Activated T-helper 17 cell treated with anti-CD3 and anti-CD28 coated beads, Interleukin-2, amount 50 U/mL, for 72 hours (primary cell): ENCODE measurements at regions not wholly inside any gene's neighbourhood (a gene's known extent, or its start where the extent isn't known, plus 50 kb on each side); places are given as distances from the start of the nearest gene placed in this dataset.

Source experiments
- ATAC-seq: fragments of 150-1000 bp; cut with Tn5 transposase; replicated peaks from 2 replicates; pipeline ENCODE4 v1.10.0; 2021; ENCODE audit warnings: mild to moderate bottlenecking, moderate library complexity
- H3K27ac Mint-ChIP-seq: one replicate; pipeline ENCODE4 v1.8.0; 2022; ENCODE audit warnings: mixed read lengths
- H3K27me3 Mint-ChIP-seq: one replicate; pipeline ENCODE4 v1.8.0; 2022; ENCODE audit warnings: mixed read lengths
- H3K36me3 Mint-ChIP-seq: one replicate; pipeline ENCODE4 v1.8.0; 2022; ENCODE audit warnings: low read depth, mild to moderate bottlenecking, mixed read lengths
- H3K4me1 Mint-ChIP-seq: one replicate; pipeline ENCODE4 v1.8.0; 2022; ENCODE audit warnings: mixed read lengths
- H3K4me3 Mint-ChIP-seq: one replicate; pipeline ENCODE4 v1.8.0; 2022; ENCODE audit warnings: mild to moderate bottlenecking, mixed read lengths
- H3K9me3 Mint-ChIP-seq: one replicate; pipeline ENCODE4 v1.8.0; 2022; ENCODE audit warnings: mixed read lengths

DNA sequence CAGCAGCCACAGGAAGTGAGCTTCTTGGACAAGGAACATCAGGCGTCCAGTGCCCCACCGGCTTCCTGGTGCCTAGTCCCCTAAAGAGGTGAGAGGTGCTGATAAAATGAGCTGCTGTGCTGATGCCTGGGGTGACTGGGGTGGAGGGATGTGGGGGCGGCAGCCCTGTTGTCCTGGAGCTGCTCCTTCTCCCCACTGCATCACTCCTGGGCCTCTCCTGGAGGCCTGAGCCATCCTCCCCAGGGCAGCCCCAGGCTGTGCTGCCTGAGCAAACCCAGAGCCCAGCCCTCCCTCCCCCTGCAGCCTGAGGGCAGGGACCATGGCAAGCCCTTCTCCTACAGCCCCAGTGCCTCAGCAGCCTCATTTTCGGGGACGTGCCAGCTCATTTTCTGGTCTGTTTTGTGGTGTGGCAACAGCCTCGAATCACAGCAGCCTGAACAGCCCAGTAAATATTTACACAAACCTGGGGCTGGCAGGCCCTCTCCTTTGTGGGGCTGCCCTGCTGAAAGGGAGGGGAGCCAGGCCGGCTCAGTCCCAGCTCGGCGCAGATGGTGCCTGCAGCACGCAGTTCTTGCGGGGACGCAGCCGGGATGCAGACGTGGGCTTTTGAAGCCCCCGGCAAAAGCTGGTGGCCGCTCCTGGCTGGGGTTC lies 259.9 kb downstream of the DLL1 start:
- ATAC-seq: no peak
- no peaks in the 10 kb centered on the region for H3K36me3 Mint-ChIP-seq
- H3K4me1 Mint-ChIP-seq: no peaks in the 10 kb centered on the region
- H3K4me3 Mint-ChIP-seq: no peak overlapping the region
- H3K9me3 Mint-ChIP-seq: no peaks in the 10 kb centered on the region
- H3K27ac Mint-ChIP-seq: no peak overlapping the region
- H3K27me3 Mint-ChIP-seq: no peaks in the 10 kb centered on the region

DNA sequence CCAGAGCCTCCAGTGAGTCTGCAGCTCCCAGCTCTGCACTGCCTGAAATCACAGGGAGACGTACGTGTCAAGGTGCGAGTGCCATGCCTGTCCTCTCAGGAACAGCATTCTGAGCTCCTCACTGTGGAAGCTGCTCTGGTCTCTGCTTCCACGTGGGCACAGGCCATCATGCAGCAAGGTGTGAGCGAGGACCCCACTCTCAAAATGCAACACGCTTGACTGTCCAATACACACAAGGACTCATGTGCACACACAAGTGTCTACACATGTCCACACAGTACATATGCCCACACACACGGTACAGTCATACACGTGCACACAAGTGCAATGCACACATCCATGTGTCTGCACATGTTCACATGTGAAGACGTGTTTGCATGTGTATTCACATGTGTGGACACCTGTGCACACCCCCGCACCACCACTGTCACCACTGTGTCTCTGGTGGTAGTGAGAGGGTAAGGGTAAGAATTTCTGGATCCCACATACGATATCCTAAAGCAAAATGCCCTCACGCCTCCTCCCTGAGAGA lies 260.5 kb downstream of the DLL1 start:
- H3K4me1 Mint-ChIP-seq: no peaks in the 10 kb centered on the region
- H3K9me3 Mint-ChIP-seq: no peaks in the 10 kb centered on the region
- no peak overlapping the region for H3K27ac Mint-ChIP-seq
- H3K4me3 Mint-ChIP-seq: no peak overlapping the region
- no peak for ATAC-seq
- H3K27me3 Mint-ChIP-seq: no peaks in the 10 kb centered on the region
- no peaks in the 10 kb centered on the region for H3K36me3 Mint-ChIP-seq

- no peak overlapping the region for H3K27ac Mint-ChIP-seq
- H3K36me3 Mint-ChIP-seq: no peaks in the 10 kb centered on the region
- H3K9me3 Mint-ChIP-seq: no peaks in the 10 kb centered on the region
- no peak for ATAC-seq
- no peak overlapping the region for H3K4me3 Mint-ChIP-seq
- no peaks in the 10 kb centered on the region for H3K4me1 Mint-ChIP-seq
- H3K27me3 Mint-ChIP-seq: no peaks in the 10 kb centered on the region
Measured at GRCh38 chr6:170029416-170030283, 261.2 kb downstream of the DLL1 start.

DNA sequence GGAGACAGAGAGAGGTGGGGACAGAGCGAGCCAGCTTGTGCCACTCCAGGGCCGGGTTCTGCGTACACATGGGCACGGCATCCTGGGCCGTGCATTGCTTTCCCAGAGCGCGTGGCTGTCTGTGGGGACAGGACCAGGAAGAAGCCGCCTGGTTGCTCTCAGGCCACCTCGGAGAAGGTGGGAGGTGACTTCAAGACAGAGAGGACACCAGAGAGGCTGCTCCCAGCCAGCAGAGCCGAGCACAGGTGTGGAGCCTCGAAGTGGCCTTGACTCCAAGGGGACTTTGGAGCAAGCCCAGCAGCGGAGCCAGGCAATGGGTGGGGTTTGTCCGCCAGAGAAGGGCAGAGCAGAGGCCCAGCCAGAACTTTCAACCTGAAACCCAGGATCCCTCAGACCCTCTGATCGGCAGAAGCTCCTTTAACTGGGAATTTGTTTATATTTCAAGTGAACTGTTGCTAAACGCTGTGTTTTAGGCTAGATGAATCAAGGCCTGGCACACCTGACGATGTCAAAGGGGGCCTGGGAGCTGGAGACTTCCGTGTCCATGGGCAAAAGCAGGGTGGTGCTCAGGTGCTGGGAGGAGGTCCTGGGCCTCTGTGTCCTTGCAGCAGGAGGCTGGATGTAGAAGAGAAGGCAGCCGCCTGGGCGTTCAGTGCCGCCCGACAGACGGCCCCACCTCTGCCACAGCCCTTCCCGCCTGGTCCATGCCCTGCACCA lies 262.1 kb downstream of the DLL1 start:
- Mint-ChIP-seq H3K27ac (no peak overlapping the region), H3K4me1 (no peaks in the 10 kb centered on the region), H3K36me3 (no peaks in the 10 kb centered on the region), H3K27me3 (no peaks in the 10 kb centered on the region), H3K9me3 (no peaks in the 10 kb centered on the region), H3K4me3 (no peak overlapping the region)
- ATAC-seq: no peak

- Mint-ChIP-seq H3K9me3 (no peaks in the 10 kb centered on the region), H3K27me3 (no peaks in the 10 kb centered on the region), H3K36me3 (no peaks in the 10 kb centered on the region), H3K4me1 (no peaks in the 10 kb centered on the region), H3K4me3 (no peak overlapping the region), H3K27ac (no peak overlapping the region)
- no peak for ATAC-seq
Measured at GRCh38 chr6:170027647-170028043, 263.2 kb downstream of the DLL1 start.

DNA sequence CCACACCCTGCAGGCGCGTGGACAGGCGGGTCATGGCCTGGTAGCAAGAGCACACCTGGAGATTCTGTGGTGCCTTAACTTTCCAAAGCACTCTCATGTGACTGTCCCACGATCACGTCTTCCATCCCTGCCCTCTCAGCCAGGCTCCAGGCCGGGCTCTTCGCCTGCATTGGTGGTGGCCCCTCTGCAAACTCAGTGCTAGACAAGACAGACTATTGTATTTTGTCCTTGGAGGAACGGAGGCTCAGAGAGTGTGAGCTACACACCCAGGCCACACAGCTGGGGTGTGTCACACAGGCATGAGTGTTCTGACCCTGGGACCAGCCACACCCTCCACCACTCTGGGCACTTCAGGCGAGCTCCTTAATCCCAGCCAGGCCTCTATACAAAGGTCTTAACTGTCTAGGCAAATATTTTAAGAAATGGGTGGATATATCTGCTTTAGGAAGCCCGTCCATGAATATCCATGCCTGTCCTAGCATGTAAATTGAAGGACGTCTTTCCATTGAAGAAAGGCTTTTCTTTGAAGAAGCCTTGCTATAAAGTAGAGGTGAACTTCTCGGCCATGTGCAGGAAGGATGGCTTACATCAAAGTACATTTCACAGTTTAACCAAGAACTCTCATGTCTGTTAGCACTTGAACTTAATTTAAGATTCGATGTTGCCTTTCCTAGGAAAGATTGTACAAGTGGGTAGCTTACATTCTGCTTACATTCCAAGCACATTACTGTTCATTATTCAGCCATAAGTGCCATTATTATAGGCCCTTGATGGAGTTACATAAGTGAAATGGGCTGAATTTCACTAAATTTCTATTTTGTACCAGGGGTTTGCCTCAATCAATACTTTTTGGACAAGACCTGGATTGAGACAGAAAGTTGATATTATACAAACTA lies 263.9 kb downstream of the DLL1 start:
- H3K36me3 Mint-ChIP-seq: no peaks in the 10 kb centered on the region
- no peak for ATAC-seq
- no peak overlapping the region for H3K27ac Mint-ChIP-seq
- H3K27me3 Mint-ChIP-seq: peaks cover 5% of the 10 kb centered on the region
- no peaks in the 10 kb centered on the region for H3K4me1 Mint-ChIP-seq
- no peak overlapping the region for H3K4me3 Mint-ChIP-seq
- H3K9me3 Mint-ChIP-seq: no peaks in the 10 kb centered on the region

DNA sequence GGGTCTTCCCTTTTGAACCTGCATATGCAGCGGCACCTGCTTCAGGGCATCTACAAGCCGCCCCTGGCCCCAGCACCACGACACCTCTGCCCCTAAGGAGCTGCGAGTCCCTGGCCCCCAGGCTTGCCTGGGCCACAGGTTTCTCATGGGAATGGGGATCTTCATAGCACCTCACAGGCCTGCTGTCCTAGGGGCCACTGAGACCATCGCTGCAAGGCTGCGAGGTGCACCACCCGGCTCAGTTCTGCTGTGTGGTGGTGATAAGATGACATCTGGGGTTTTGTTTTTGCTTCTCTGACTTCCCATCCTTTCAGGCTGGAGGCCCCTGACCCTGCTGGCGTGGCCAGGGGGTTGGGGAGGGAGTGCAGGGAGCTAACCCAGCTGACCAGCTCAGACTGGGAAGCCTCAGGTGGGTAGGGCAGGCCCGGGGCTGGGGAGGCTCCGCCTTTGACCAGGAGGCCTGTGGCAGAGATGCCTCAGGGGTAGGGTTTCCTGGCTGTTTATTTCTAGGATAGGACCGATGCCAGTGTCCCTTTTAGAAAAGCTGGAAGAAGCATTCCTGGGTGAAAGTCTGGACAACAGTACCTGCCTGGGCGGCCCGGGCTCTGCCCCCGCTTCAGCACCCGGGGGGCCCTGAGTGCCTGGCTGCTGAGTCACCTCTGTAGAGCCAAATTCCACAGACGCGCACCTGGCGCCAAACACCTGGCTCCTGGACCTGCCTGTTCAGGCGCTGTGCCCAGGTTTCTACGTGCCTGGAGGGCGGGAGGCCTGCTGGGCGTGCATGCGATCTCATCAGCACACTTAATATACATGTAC lies 264.7 kb downstream of the DLL1 start:
- Mint-ChIP-seq H3K9me3 (no peaks in the 10 kb centered on the region), H3K27me3 (peaks cover 9% of the 10 kb centered on the region), H3K36me3 (no peaks in the 10 kb centered on the region), H3K4me3 (no peak overlapping the region), H3K4me1 (no peaks in the 10 kb centered on the region), H3K27ac (no peak overlapping the region)
- ATAC-seq: no peak

- peaks cover 16% of the 10 kb centered on the region for H3K27me3 Mint-ChIP-seq
Measured at GRCh38 chr6:170025341-170025911, 265.5 kb downstream of the DLL1 start.

DNA sequence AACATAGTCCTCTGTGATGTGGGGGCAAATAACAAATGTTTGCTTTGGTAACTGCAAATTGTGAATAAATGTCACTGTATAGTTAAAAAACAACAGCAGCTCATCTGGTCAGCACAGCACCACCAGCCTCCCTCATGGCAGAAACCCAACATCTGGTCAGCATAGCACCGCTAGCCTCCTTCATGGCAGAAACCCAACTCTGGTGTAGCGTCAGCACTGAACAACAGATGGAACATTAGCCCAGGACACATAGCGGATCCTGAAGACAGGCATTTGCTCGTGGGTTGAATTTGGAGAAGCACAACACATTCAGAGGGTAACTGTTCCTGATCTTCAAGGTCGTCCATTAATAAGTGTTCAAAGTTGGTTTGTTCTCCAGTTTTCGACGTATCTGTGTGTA lies 265.9 kb downstream of the DLL1 start:
- H3K4me1 Mint-ChIP-seq: no peaks in the 10 kb centered on the region
- ATAC-seq: no peak
- no peak overlapping the region for H3K27ac Mint-ChIP-seq
- no peaks in the 10 kb centered on the region for H3K36me3 Mint-ChIP-seq
- H3K4me3 Mint-ChIP-seq: no peak overlapping the region
- H3K9me3 Mint-ChIP-seq: no peaks in the 10 kb centered on the region
- H3K27me3 Mint-ChIP-seq: peaks cover 16% of the 10 kb centered on the region

More at GRCh38 chr6:170025341-170025911, 265.5 kb downstream of the DLL1 start:
- H3K4me1 Mint-ChIP-seq: no peaks in the 10 kb centered on the region
- H3K9me3 Mint-ChIP-seq: no peaks in the 10 kb centered on the region
- no peak overlapping the region for H3K4me3 Mint-ChIP-seq
- no peak overlapping the region for H3K27ac Mint-ChIP-seq
- no peaks in the 10 kb centered on the region for H3K36me3 Mint-ChIP-seq
- ATAC-seq: no peak

GRCh38 chr6:170023620-170024521 lies 267.0 kb downstream of the DLL1 start:
- no peaks in the 10 kb centered on the region for H3K9me3 Mint-ChIP-seq
- H3K27ac Mint-ChIP-seq: no peak overlapping the region
- ATAC-seq: no peak

GRCh38 chr6:170022827-170023619 lies 267.9 kb downstream of the DLL1 start:
- H3K27me3 Mint-ChIP-seq: peaks cover 27% of the 10 kb centered on the region
- H3K4me3 Mint-ChIP-seq: no peak overlapping the region
- no peak for ATAC-seq
- H3K27ac Mint-ChIP-seq: no peak overlapping the region
- H3K9me3 Mint-ChIP-seq: no peaks in the 10 kb centered on the region
- no peaks in the 10 kb centered on the region for H3K36me3 Mint-ChIP-seq
- H3K4me1 Mint-ChIP-seq: no peaks in the 10 kb centered on the region

More at GRCh38 chr6:170023620-170024521, 267.0 kb downstream of the DLL1 start:
- Mint-ChIP-seq H3K4me3 (no peak overlapping the region), H3K4me1 (no peaks in the 10 kb centered on the region), H3K36me3 (no peaks in the 10 kb centered on the region), H3K27me3 (peaks cover 20% of the 10 kb centered on the region)
